NCI-H2081 treated with DMSO at 0.1 percent for 48 hours (cell line): ENCODE measurements at regions not wholly inside any gene's neighbourhood (a gene's known extent, or its start where the extent isn't known, plus 50 kb on each side); places are given as distances from the start of the nearest gene placed in this dataset.
A peak's percentile ranks its signal among the peaks of the same experiment; 100 is the strongest.

Source experiments
- DNase-seq: peaks from one replicate; lab custom pipeline; 2025; lab: John Stamatoyannopoulos, UW

- DNase-seq, result no peak
These were observed 142.3 kb upstream of the UNC5B start for GRCh38 chr10:71069909-71070666.

DNA sequence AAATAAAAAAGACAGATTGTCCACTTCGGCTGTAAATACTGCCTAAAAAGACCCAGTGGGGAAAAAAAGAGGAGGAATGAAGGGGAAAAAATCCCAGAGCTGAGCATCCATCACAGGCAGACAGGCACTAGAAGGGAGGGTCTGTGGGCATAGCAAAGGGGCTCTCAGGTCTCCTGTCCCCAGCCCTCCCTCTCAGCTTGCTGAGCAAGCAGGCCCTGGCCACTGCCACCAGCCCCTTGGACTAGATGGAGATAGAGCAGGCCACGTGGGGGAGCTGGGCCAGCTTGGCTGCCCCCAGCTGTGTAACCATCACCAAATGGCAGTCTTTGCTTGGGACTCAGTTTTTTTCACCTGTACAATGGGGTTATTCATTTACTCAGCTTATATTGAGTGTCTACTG, 141.6 kb upstream of the UNC5B start:
- DNase-seq, result no peak

DNA sequence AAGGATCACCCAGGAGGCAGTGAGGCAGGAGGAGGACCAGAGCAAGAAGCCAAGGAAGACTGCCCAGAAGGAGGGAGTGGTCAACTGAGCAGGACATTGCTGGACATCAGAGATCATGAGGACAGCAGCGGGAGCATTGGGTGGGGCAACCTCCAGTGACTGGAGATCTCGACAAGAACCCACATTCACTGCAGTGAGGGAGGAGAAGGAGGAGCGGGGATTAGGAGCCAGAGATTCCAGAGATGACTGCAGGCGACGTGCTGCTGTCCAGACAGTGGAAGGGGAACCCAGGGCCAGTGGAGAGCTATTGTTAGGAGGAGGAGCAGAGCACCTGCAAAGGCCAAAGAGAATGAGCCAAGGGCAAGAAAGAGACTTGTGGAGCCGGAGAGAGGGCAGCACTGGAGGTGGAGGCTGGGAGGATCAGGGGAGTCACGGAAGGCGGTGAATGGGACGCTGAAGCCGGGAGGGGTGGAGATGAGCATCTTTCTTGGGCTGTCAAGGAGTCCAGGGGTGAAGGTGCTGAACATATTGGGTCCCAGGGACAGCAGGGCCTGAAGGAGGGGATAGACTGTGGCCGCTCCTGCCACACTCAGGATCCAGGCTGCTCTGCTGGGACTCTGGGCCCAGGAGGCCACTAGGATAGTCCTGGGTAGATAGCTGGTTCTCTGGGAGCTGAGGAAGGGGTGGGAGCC, 140.1 kb upstream of the UNC5B start:
- no peak for DNase-seq

DNA sequence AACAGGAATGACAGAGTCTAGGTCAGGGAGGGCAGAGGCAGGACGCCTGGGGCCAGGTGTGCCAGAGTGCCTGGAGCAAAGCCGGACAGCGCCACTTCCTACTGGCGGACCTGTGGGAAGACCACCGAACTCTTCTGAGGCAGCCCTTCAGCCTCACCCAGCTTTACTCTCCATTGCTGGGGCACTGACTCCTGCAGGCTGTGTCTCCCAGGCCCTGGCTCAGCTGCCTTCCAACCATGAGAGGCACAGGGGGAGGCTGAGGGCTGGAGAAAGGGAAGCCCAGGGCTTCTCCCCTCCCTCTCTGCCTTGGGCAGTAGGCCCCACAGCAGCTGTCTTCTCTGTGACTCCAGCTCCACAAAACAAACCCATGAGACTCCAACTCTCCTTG, 139.6 kb upstream of the UNC5B start:
- DNase-seq, result no peak

DNA sequence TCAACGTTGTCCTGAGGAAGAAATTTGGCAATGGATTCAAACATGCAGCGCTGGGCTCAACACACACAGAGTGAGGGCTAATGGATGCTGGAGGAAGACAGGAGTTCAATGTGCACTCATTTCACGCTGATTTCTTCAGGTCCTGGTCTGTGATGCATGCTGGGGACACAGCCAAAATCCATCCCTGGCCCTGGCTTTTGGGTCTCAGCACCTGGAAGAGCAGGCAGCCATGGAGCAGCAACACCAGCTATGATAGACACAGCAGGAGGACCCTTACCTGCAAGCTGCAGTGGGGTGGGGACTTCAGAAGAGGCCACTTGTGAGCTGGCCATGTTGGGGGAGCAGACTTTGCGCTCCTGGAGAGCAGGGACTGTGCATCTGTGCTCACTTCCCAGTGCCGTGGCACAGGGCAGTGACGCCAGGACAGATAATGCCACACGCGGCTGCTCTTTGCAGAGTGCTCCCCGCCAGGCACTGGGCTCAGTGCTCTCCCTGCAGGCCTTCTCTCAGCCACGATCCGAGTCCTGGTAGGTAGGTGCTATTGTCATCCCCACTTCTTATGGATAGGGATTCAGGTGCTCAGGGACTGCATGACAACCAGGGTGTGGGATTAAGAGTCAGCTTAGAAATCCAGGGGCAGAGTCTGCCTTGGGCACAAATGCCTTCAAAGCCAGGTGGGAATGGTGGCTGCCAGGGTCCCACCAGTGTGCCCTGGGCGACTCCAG, 138.8 kb upstream of the UNC5B start:
- no peak for DNase-seq

- DNase-seq, result no peak
These were observed 138.1 kb upstream of the UNC5B start for GRCh38 chr10:71074176-71074755.

GRCh38 chr10:71075086-71075758, 137.1 kb upstream of the UNC5B start:
- DNase-seq, result no peak

- DNase-seq, result no peak
These were observed 136.5 kb upstream of the UNC5B start for GRCh38 chr10:71075759-71076472.

GRCh38 chr10:71076473-71077142, 135.8 kb upstream of the UNC5B start:
- DNase-seq, result peak; percentile 11

GRCh38 chr10:71077143-71077581, 135.2 kb upstream of the UNC5B start:
- DNase-seq, result no peak

GRCh38 chr10:71077796-71078453, 134.4 kb upstream of the UNC5B start:
- DNase-seq, result no peak

DNA sequence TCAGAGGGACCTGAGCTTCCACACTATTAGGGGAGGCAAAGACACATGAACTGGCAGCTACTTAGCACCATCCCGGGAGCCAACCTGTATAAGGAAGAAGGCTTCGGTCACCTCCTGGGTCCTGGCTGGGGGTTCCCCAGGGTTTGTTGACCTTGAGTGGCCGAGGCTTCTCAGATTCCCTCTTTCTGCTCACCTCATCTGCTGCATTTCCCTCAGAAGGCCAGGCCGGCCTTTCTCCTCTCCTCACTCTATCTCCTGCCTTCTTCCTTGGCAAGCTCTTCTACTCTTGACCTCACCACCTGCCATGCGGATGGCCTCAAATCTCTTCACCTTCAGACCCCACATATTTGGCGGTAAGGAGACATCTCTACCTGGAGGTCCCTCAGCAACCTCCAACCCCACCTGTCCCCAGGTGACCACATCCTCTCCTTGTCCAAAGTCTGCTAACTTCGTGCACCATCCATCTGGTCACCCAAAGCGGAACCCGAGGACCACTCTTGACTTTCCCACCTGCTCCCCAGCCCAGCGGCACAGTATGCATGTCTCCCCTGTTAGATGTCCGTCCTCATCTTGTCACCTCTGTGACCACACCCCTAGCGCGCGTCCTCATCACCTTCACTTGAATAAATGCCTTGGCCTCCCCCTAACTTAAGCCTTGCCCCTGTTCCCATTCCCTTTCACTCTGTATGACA, 133.8 kb upstream of the UNC5B start:
- DNase-seq, result no peak

DNA sequence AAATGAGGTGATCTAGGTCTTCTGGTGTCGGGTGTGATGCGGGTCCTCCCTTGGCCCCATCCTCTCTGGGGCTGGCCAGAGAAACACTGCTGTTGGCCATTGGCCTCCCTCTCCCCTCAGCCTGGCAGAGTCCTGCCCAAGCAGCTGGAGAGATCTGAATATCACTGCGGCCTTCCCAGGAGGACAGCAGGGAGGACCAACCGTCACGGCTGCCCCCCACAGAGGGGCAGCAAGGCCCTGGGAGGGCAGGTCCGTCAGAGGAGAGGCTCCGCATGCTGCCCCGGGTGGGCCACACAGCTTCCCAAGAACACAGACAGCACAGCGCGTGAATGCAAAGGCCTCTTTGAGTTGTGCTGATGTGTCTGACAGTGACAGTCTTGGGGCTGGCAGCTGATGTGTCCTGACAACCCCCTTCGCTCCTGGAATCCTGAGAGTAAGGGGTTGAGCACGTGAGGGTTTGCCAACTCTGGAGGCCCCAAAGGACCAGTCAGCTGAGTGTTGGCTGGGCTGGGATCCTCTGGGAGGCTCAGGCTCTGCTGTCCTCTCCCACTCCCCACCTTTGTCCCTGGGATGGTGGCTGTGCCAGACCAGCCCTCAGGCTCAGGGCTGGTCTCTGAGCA, 132.5 kb upstream of the UNC5B start:
- DNase-seq, result no peak

GRCh38 chr10:71080381-71081228, 131.8 kb upstream of the UNC5B start:
- no peak for DNase-seq

DNA sequence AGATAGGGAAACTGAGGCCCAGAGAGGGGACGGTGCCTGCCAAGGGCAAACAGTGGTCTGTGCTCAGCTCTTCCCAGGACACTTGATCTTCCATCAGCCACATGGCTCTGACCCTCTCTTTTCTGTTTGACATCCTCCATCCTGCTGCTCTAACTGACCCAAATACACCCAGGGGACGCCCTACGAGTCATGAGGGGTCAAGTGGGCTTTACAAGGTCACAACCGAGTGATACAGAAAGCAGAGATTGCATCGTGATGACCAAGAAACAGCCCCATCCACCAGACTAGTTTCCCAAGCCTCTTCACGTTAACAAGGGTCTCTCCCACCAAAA, 131.2 kb upstream of the UNC5B start:
- no peak for DNase-seq

GRCh38 chr10:71081912-71082311, 130.5 kb upstream of the UNC5B start:
- DNase-seq, result no peak

DNA sequence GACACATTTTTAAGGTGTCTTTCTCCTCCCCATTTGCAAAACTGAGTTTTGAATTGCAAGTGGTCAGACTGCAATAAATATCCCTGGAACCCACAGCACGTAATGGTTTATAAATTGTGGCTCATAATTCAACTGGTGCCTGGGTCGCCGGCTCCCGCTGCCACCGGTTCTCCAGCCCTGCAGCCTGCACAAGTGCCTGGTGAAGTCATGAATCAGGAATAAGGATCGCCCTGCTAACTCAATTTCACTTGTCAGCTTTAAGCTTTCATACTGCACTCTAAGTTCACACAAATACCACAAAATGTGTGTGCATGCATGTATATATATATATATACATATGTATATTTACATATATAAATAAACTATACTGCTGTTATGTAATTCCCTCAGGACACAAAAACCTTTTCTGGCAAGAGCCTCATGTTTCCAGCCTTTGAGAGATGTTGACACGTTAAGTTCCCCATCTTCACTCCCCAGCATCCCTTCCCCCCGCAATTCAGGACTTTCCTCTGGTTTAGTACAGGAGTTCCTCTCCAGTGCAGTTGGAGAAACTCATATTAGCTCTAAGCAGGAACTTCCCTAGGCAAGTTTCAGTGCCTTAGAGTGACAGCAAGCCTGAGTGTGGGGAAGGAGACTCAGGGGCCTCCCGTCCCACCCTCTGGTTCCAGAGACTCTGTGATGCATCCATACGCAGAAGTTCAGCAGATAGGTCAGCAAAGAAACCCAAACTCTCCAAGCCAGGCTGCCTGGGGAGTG, 129.2 kb upstream of the UNC5B start:
- no peak for DNase-seq

- no peak for DNase-seq
These were observed 128.7 kb upstream of the UNC5B start for GRCh38 chr10:71083716-71083975.
